ENCODE measurements at regions not wholly inside any gene's neighbourhood (a gene's known extent, or its start where the extent isn't known, plus 50 kb on each side); places are given as distances from the start of the nearest gene placed in this dataset.

DNA sequence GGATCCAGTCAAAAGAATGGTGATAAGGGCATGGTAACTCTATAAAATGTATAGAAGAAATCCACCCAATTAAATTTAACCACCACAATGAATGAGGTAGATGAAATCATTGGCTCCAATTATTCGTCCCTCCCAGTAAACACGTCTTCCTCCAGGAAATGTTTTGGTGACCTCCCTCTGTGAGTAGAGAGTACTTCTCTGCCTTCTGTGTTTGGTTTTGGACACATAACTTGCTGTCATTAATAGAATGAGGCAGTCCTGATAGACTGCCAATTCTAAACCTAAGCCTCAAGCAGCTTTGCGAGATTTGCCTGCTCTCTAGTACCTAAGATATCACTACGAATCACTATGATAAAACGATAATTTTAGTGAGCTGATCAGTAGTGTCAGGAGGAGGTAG, 632.8 kb downstream of the HDGFL1 start:
- ChIA-PET CTCF (no interaction called here), POLR2A (no interaction called here)
- Mint-ChIP-seq H3K4me3 (no peak overlapping the region), H3K4me1 (no peaks in the 10 kb centered on the region), H3K9me3 (peaks cover 2% of the 10 kb centered on the region), H3K27me3 (no peaks in the 10 kb centered on the region), H3K36me3 (ENCODE audit: low read depth) (no peaks in the 10 kb centered on the region), H3K27ac (no peak overlapping the region)
- intact Hi-C loops (cut with micrococcal nuclease), result no loop called here
- ATAC-seq (ENCODE audit: low read depth) (no peak), DNase-seq (no peak)
- TF ChIP-seq, protein P1, sequence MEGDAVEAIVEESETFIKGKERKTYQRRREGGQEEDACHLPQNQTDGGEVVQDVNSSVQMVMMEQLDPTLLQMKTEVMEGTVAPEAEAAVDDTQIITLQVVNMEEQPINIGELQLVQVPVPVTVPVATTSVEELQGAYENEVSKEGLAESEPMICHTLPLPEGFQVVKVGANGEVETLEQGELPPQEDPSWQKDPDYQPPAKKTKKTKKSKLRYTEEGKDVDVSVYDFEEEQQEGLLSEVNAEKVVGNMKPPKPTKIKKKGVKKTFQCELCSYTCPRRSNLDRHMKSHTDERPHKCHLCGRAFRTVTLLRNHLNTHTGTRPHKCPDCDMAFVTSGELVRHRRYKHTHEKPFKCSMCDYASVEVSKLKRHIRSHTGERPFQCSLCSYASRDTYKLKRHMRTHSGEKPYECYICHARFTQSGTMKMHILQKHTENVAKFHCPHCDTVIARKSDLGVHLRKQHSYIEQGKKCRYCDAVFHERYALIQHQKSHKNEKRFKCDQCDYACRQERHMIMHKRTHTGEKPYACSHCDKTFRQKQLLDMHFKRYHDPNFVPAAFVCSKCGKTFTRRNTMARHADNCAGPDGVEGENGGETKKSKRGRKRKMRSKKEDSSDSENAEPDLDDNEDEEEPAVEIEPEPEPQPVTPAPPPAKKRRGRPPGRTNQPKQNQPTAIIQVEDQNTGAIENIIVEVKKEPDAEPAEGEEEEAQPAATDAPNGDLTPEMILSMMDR (IDR thresholded peaks at IDR 0.05), result no peak

DNA sequence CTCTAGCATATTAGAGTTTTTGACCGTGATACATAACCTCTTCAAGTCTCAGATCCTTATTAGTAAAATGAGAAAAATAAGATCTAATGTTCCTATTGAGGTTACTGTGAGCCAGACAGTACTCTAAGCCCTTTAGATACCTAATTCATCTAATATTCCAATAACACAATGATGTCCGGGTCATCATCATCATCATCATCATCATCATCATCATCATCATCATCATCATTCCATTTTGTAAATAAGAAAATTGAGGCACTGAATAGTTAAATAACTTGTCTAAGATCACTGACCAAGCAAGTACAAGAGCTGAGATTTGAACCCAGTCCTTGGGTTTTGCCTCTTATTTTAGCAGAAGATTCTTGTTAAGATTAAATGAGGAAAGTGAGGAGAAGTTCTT, 643.0 kb downstream of the HDGFL1 start:
- Mint-ChIP-seq H3K4me3 (no peak overlapping the region), H3K9me3 (peaks cover 21% of the 10 kb centered on the region), H3K36me3 (ENCODE audit: low read depth) (no peaks in the 10 kb centered on the region), H3K27ac (no peak overlapping the region), H3K27me3 (no peaks in the 10 kb centered on the region), H3K4me1 (no peaks in the 10 kb centered on the region)
- intact Hi-C loops (cut with micrococcal nuclease), result no loop called here
- DNase-seq (no peak), ATAC-seq (ENCODE audit: low read depth) (no peak)
- ChIA-PET CTCF (no interaction called here), POLR2A (no interaction called here)
- TF ChIP-seq, protein P1 (IDR thresholded peaks at IDR 0.05), result no peak

DNA sequence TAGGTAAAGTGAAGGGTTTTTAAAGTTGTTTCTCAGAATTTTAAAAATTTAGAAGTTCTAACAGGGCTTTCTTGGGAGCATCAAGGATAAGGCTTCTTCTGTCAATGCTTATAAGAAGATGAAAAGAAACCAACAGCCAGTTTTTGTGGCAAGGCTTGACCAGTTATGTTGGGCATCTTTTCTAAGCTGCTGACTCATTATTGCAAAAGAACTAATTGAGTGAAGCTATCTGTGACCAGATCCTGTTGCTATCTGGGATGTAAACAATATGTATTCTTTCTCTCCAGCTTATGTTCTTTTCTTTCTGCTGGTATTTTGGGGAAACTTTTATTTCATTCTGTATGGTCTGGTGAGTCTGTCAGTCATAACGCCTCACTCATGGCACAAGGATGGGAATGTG, 643.8 kb downstream of the HDGFL1 start:
- Mint-ChIP-seq H3K27me3 (no peaks in the 10 kb centered on the region), H3K9me3 (peaks cover 15% of the 10 kb centered on the region), H3K4me1 (no peaks in the 10 kb centered on the region), H3K27ac (no peak overlapping the region), H3K36me3 (ENCODE audit: low read depth) (no peaks in the 10 kb centered on the region), H3K4me3 (no peak overlapping the region)
- ATAC-seq (ENCODE audit: low read depth) (no peak), DNase-seq (no peak)
- intact Hi-C loops (cut with micrococcal nuclease), result no loop called here
- TF ChIP-seq, protein P1 (IDR thresholded peaks at IDR 0.05), result no peak
- POLR2A ChIA-PET, result no interaction called here
- CTCF ChIA-PET, result no interaction called here

DNA sequence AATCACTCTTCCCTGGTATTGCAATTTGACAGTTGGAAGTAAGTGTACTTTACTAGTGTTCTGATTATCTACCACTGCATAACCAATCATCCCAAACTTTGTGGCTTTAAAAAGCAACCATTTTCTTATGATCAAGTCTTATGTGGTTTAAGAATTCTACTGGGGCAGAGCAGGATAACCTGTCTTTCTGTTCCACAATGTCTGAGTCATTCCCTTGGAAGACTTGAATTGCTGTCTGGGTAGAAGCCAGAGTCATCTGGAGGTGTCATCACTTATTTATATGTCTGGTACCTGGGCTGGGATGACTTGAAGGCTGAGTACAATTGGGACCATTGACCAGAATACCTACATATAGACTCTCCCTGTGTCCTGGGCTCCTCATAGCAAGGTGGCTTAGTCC, 644.3 kb downstream of the HDGFL1 start:
- ATAC-seq (ENCODE audit: low read depth), result no peak
- CTCF ChIA-PET, result no interaction called here
- no peaks in the 10 kb centered on the region for H3K4me1 Mint-ChIP-seq
- H3K36me3 Mint-ChIP-seq (ENCODE audit: low read depth), result no peaks in the 10 kb centered on the region
- intact Hi-C loops (cut with micrococcal nuclease), result no loop called here
- H3K27ac Mint-ChIP-seq, result no peak overlapping the region
- no peak for DNase-seq
- no peaks in the 10 kb centered on the region for H3K27me3 Mint-ChIP-seq
- POLR2A ChIA-PET, result no interaction called here
- H3K9me3 Mint-ChIP-seq, result peaks cover 10% of the 10 kb centered on the region
- TF ChIP-seq, protein P1 (IDR thresholded peaks at IDR 0.05), result no peak
- no peak overlapping the region for H3K4me3 Mint-ChIP-seq

DNA sequence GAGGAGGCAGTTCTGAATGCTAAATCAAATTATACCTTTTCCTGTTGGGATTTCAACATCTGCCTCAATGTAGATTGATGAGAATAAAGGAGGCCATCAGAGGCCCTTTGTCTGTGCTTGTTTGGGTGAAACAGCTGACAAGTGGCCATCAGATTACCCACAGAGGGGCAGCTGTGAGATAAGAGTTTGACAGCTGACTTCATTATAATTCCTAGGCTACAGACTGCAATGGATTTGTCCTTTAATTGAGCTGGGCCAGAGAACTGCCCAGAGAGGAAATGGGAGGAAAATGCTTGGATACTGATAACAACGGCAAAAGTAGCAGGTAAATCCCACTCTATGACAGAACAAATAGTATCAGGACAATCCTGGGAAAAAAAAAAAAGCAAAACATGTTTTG, 649.4 kb downstream of the HDGFL1 start:
- POLR2A ChIA-PET, result no interaction called here
- no peaks in the 10 kb centered on the region for H3K4me1 Mint-ChIP-seq
- peaks cover 2% of the 10 kb centered on the region for H3K9me3 Mint-ChIP-seq
- CTCF ChIA-PET, result no interaction called here
- H3K27me3 Mint-ChIP-seq, result no peaks in the 10 kb centered on the region
- no peak overlapping the region for H3K4me3 Mint-ChIP-seq
- H3K27ac Mint-ChIP-seq, result no peak overlapping the region
- ATAC-seq (ENCODE audit: low read depth) (no peak), DNase-seq (no peak)
- TF ChIP-seq, protein P1 (IDR thresholded peaks at IDR 0.05), result no peak
- intact Hi-C loops (cut with micrococcal nuclease), result no loop called here
- H3K36me3 Mint-ChIP-seq (ENCODE audit: low read depth), result no peaks in the 10 kb centered on the region
